ENCODE measurements at regions not wholly inside any gene's neighbourhood (a gene's known extent, or its start where the extent isn't known, plus 50 kb on each side); places are given as distances from the start of the nearest gene placed in this dataset.

- intact Hi-C loops (cut with DNase I): no loop called here
- DNase-seq (ENCODE audit: low spot score) (no peak), ATAC-seq (no peak)
These were observed 449.6 kb upstream of the TGFBR2 start for GRCh38 chr3:30156586-30157498.

- intact Hi-C loops (cut with DNase I): no loop called here
- DNase-seq (ENCODE audit: low spot score) (no peak), ATAC-seq (peak; percentile 85)
These were observed 445.0 kb upstream of the TGFBR2 start for GRCh38 chr3:30161375-30161774.

DNA sequence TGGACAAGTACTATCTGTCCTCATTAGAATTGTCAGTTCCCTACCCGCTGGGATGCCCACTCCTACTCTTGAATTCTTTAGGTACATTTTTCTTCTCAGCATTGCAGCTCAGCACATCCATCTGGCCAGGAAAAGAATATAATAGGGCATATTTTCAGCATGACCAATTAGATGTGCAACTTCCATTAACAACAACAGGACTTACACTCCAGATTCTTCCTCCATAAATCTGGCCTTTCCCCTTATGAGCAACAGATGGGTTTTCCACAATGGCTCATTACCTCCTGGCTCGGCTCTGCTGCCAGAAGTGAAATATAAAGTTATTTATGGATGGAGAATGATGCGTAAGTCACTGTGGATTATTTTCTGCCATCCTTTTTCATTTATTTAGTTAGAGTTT lies 443.8 kb upstream of the TGFBR2 start:
- intact Hi-C loops (cut with DNase I): no loop called here
- DNase-seq (ENCODE audit: low spot score) (no peak), ATAC-seq (no peak)

GRCh38 chr3:30166535-30166934 lies 439.9 kb upstream of the TGFBR2 start:
- ATAC-seq (no peak), DNase-seq (ENCODE audit: low spot score) (no peak)
- intact Hi-C loops (cut with DNase I): no loop called here

DNA sequence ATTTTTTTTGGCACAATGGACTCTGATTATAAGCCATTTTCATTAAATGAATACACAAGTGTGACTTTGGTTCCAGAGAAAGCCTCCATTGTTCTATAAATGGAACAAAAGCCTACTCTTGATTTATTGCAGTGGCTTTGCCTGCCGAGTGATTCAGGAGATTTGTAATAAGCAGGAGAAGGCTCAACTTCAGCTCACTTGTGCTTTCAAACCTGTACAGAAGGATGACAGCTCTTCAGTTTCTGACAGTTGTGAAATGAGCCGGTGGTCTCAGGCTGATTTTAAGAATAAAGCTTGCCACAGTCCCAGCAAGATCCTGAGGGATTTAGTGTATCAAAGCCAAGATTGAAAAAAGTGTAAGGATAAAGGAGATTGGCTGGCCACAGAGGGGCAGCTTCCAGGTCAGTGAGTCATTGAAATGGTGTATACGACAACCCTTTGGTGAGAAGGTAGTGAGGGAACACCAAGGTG lies 438.8 kb upstream of the TGFBR2 start:
- DNase-seq (ENCODE audit: low spot score) (no peak), ATAC-seq (peak; percentile 39)
- intact Hi-C loops (cut with DNase I): no loop called here

DNA sequence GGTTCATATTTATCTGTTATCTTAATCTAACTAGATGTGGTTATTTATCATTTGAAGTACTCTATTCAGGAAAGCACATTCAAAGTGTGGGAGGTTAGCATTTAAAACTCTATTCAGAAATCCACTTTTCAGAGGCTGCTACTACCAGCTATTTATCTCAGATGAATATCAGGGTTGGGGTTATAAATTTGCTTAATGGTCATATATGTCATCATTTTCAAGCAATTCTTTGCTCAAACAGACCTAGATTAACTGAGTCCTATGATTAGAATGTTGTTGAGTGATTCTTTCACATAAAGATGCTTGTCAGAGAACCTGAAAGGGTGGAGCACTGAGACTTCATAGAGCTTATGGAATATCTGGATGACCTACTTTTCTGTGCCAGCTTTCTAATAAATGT lies 436.9 kb upstream of the TGFBR2 start:
- DNase-seq (ENCODE audit: low spot score): no peak
- intact Hi-C loops (cut with DNase I): no loop called here
- no peak for ATAC-seq

DNA sequence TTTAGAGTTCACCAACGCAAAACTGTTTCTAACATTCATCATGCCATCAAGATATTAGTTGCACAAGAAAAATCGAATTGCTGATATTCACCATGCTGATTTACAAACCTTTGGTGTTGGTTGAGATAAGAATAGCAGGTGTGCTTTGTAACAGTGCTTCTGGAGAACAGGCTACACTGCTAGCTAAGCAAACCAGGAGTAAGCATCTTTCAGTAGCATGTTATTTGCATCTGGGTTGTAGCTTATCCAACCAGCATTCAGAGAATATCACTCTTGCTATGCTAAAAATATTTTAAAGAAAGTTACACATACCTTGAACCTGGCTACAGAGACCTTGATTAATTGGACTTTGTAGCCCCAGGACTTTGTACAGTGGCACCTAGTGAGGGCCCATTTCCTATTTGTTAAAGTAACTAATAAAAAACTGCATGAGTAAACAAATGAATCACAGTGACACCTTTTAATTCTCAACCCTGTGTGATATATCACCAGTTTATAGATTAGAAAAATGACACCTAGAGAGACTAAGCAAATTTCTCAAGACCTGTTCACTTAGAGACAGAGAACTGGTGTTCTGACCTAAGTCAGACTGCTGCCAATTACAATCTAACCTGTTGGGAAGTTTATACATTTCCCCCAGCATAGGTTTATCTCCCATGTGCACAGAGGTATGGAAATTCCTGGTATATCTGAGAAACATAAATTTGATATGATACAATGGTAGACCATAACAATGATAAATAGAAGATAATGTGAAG lies 435.5 kb upstream of the TGFBR2 start:
- ATAC-seq (no peak), DNase-seq (ENCODE audit: low spot score) (no peak)
- intact Hi-C loops (cut with DNase I): no loop called here

DNA sequence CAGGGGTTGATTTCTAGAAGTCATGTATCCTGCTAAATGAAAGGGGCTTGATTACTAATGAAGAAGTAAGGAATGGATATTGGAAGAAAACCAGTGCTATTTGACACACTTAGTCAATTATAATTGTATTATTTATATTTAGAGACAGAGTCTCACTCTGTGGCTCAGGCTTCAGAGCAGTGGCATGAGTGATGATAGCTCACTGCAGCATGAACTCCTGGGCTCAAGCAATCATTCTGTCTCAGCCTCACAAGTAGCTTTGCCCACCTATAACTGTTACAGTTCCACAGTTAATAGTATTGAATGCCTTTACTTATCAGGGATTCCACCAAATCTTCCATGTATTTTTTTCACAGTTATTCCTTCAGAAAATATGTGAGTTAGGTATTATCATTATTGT lies 432.0 kb upstream of the TGFBR2 start:
- intact Hi-C loops (cut with DNase I): no loop called here
- ATAC-seq (no peak), DNase-seq (ENCODE audit: low spot score) (no peak)

DNA sequence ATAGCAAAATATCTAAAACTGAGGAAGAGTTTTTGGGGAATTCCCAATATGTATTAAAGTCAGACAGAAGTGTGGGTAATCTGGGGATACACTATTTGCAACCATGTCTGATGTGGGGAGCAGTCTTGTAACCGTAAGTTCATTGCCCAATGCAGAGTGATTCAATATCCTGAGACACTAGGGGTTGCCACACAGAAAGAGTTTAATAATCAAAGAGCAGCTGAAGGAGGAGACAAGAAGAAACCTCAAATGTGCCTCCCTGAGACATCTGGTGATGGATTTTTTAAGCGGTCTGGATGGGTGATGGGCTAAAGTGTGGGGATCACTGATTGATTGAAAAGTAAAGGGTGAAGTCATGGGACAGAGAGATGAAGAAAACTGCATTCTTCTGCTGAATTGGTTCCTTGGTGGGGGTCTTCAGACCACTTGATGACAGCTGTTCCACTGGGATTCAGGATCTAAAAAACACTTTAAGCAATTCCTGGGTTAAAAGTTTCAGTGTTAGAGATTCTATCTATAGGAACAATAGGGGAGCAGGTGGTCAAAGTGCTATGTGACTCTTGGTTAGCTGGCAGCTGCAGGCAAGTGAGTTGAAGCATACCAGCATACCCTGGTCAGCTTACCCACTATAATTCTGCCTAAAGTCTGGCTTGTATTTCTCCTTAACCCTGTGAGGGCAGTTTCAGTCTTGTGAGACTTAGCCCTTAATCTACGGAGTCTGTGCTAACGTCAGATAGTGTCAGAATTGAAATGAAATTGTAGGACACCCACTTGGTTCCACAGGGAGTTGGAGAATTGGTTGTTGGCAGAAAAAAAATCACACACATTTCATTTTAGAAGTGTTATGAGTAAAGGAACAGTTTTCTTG lies 425.9 kb upstream of the TGFBR2 start:
- ATAC-seq: peak; percentile 13
- intact Hi-C loops (cut with DNase I): no loop called here
- DNase-seq (ENCODE audit: low spot score): no peak

DNA sequence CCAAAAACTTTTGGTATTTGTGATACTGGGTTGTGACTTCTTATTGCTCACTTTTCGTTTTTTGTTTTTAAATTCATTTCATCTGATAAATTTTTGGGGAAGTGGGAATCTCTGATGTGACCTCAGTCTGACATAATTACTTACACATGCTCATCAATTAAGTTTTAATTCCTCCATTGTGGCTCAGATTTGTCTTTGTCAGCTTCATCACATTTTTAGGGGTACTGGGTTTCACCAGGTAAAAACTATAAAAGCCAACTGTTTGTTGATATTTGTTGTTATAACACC lies 425.3 kb upstream of the TGFBR2 start:
- DNase-seq (ENCODE audit: low spot score) (no peak), ATAC-seq (no peak)
- intact Hi-C loops (cut with DNase I): no loop called here

DNA sequence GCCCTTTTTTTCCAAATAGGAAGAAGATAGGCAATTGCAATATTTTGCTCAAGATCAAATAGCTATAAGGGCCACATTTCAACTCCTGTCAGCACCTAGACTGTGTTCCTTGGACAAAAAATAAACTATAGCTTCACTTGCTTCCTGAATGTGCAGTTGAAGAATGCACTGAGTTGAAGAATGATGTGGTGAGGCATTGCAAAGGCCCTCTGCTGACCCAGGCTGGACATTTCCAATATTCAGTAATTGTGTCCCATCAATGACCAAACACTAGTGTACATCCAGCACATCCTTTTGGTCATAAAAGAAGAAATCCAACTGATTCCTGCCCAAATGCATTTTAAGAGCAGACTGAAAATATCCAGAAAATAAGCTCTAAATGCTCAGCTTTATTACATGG lies 424.8 kb upstream of the TGFBR2 start:
- DNase-seq (ENCODE audit: low spot score) (no peak), ATAC-seq (no peak)
- intact Hi-C loops (cut with DNase I): no loop called here

DNA sequence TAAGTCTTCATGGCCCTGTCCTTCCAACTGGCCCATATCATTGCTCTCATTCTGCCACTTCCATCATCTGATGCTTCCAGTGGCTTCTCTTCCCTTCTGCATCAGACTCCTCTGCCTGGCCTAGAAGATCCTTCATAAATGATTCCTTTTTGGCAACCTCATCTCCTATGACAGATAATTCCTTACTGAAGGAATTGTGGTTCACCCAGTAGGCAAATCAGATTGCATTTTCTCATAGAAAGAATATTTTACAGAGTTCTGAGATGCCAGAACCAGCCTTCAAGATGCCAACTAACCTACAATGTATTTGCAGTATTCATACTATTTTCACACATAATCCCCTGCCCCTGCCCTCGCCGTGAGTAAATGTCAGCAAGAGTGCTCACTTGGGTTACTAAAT lies 423.0 kb upstream of the TGFBR2 start:
- no peak for ATAC-seq
- intact Hi-C loops (cut with DNase I): no loop called here
- no peak for DNase-seq (ENCODE audit: low spot score)

DNA sequence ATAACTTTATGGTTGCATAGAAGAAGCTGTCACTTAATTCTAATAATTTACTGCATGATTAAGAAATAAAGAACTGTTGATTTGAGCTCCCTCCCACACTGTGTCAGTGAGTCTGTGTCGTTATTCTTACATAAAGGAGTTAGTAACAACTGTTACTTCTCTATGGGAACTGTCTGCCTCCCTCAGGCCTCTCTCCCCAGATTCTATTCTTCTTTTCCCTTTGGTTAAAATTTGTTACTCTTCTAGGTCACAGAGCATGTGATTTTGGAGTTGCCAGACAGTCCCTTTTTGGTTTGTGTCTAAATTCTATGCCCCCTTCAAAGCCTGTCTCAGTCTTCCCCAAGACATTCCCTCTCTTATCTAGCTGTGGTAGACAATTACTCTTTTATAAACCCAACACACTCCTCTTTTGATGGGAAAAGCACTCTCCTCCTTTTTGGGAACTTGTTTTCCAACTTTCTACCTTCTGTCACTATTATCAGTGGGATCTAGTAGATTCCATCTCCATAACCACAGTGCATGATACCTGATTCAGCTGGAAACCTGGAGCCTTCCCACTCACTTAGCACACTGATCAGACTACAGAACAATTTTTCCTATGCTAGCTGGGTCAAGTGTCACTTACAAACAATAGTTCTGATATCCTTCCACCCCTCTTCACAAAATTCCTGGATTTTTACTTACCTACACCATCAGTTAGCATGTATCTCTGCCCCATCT lies 422.1 kb upstream of the TGFBR2 start:
- ATAC-seq (no peak), DNase-seq (ENCODE audit: low spot score) (no peak)
- intact Hi-C loops (cut with DNase I): no loop called here

- intact Hi-C loops (cut with DNase I): no loop called here
- no peak for ATAC-seq
- no peak for DNase-seq (ENCODE audit: low spot score)
These were observed 420.5 kb upstream of the TGFBR2 start for GRCh38 chr3:30185872-30186271.

- intact Hi-C loops (cut with DNase I): no loop called here
- DNase-seq (ENCODE audit: low spot score): no peak
- ATAC-seq: no peak
These were observed 419.6 kb upstream of the TGFBR2 start for GRCh38 chr3:30186741-30187219.

DNA sequence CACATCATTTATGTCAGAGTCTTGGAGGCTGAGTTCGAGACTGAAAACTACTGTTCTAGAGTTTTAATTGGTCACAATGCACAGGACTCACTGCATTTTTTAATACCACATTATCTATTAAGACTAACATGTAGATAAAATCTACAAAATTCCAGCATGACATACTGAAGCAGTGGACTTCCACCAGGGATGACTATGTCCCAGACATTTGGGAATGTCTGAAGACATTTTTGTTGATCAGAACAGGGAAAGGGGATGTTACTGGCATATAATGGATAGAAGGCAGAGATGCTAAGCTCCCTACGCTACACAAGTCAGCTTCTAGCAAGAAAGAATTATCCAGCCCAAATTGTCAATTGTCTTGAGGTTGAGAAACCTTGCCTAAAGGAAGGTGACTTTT lies 419.0 kb upstream of the TGFBR2 start:
- DNase-seq (ENCODE audit: low spot score): no peak
- intact Hi-C loops (cut with DNase I): no loop called here
- no peak for ATAC-seq

GRCh38 chr3:30188713-30189112 lies 417.7 kb upstream of the TGFBR2 start:
- intact Hi-C loops (cut with DNase I): no loop called here
- DNase-seq (ENCODE audit: low spot score): no peak
- no peak for ATAC-seq

- intact Hi-C loops (cut with DNase I): loop anchor here (5.0 kb wide), 1 partner anchor 757 kb away; no protein-coding TSS in a partner anchor
- DNase-seq (ENCODE audit: low spot score): no peak
- no peak for ATAC-seq
These were observed 416.5 kb upstream of the TGFBR2 start for GRCh38 chr3:30189900-30190299.

DNA sequence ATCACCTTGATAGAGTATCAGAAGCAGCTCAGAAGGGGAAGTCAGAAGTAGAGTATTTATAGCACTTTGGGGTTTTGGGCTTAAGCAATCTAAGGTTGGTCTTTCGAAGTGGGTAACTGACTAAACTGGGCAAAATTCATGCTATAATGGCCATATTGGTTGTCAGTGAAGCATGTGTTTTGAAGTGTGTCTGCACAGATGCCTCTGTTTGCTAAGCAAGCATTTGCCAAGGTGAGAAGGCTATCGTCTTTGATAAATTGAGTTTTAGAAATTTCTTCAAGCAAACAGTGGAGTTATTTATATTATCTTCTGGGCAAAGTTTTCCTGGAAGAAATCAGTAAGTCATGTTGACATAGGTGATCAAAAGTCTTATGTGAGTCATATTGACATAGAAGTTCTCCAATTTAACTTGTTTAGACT lies 412.8 kb upstream of the TGFBR2 start:
- no peak for ATAC-seq
- intact Hi-C loops (cut with DNase I): loop anchor here (5.0 kb wide), 1 partner anchor 754 kb away; no protein-coding TSS in a partner anchor

More for the DNA sequence above, 412.8 kb upstream of the TGFBR2 start:
- no peak for DNase-seq (ENCODE audit: low spot score)

All from sciatic nerve (tissue), 2 donors.